ENCODE measurements at regions not wholly inside any gene's neighbourhood (a gene's known extent, or its start where the extent isn't known, plus 50 kb on each side); places are given as distances from the start of the nearest gene placed in this dataset.

- H3K4me2 ChIP-seq (ENCODE audit: insufficient read depth, low read length): no peak overlapping the region
- DNase-seq (ENCODE audit: extremely low read depth in 1 of 4, low spot score in 3 of 4) (no peak), ATAC-seq (no peak), FAIRE-seq (no peak)
- H3K27me3 ChIP-seq (ENCODE audit: control insufficient read depth in 2 of 2, insufficient read depth in 2 of 2, low read length in 2 of 2): peaks cover 5 to 37% of the 10 kb centered on the region in 2 experiments; a peak in 4 of 5 replicates
- no peaks in the 10 kb centered on the region for H3K9me1 ChIP-seq (ENCODE audit: control insufficient read depth, insufficient read depth, low read length)
- H4K20me1 ChIP-seq (replicated peaks; ENCODE audit: control insufficient read depth, insufficient read depth, low read length): peaks cover 2% of the 10 kb centered on the region
- 5% methylated on average over 5 of the region's 5 CpGs for WGBS (ENCODE audit: insufficient coverage, low coverage, missing lambda C conversion rate)
- H2AFZ ChIP-seq (ENCODE audit: low read depth, low read length): no peak overlapping the region
- no peak for TF ChIP-seq TCF7L2 (IDR thresholded peaks at IDR 0.05; ENCODE audit: low read depth, low read length)
- no peak for TF ChIP-seq PHF20 (IDR thresholded peaks at IDR 0.05; ENCODE audit: partially characterized antibody)
- TF ChIP-seq POLR3A (IDR thresholded peaks at IDR 0.05; ENCODE audit: borderline replicate concordance, extremely low read depth, insufficient read depth, insufficient read length): no peak
- no peak for TF ChIP-seq SFPQ (IDR thresholded peaks at IDR 0.05; ENCODE audit: low read depth, low read length)
- no peak for TF ChIP-seq HINFP (tag; conservative IDR thresholded peaks at IDR 0.05; ENCODE audit: low read depth)
- no peak for TF ChIP-seq SMARCB1 (IDR thresholded peaks at IDR 0.05; ENCODE audit: insufficient read length, low read depth)
- no peak for TF ChIP-seq MLX (CRISPR knock-in tag; conservative IDR thresholded peaks at IDR 0.05)
- TF ChIP-seq HMGXB4 (CRISPR knock-in tag; IDR thresholded peaks at IDR 0.05): no peak
- TF ChIP-seq SPI1 (IDR thresholded peaks at IDR 0.05; ENCODE audit: borderline replicate concordance, low read depth, low read length): no peak
- H3K4me3 ChIP-seq: no peak overlapping the region
- in situ Hi-C loops (cut with MboI) (no loop called here), intact Hi-C loops (cut with micrococcal nuclease) (no loop called here)
- no TSS peak for BruUV-seq (replicated peaks)
- POLR2A ChIA-PET: interaction anchor here (0.7 kb wide), 1 partner anchor 1115 kb away, joined by 3 read pairs; no protein-coding TSS in a partner anchor
- no peak overlapping the region for H3K27ac ChIP-seq (ENCODE audit: extremely low read depth, low read depth, low read length)
- H3K9ac ChIP-seq (ENCODE audit: insufficient read depth in 1 of 2, low read depth in 2 of 2, low read length in 2 of 2): no peak overlapping the region
- CTCF ChIA-PET (ENCODE audit: low intra/inter-chr PET ratio): no interaction called here
- no peaks in the 10 kb centered on the region for H3K4me1 ChIP-seq (replicated peaks in 1 of 2; ENCODE audit: control insufficient read depth in 2 of 2, insufficient read depth in 2 of 2, low read length in 2 of 2)
- no peaks in the 10 kb centered on the region for H3K36me3 ChIP-seq (ENCODE audit: control insufficient read depth, insufficient read depth, low read length)
- no peaks in the 10 kb centered on the region for H3K79me2 ChIP-seq (ENCODE audit: control insufficient read depth, insufficient read depth, low read length)
- no peaks in the 10 kb centered on the region for H3K9me3 ChIP-seq (replicated peaks; ENCODE audit: control insufficient read depth, insufficient read depth, low read depth, low read length)
Observed at GRCh38 chr2:8285898-8286297, 396.0 kb upstream of the ID2 start.

Measured in K562 (cell line).